Coronary artery (tissue), 2 donors: ENCODE measurements at regions not wholly inside any gene's neighbourhood (a gene's known extent, or its start where the extent isn't known, plus 50 kb on each side); places are given as distances from the start of the nearest gene placed in this dataset.

ENCODE experiments used
- DNase-seq: peaks from one replicate; pipeline ENCODE4 v3.0.0-alpha.2; 2017; ENCODE audit warnings: low spot score
- H3K27ac ChIP-seq, 2 donors: fragments of 200-600 bp; sonication (generic); one replicate each; pipeline ENCODE4 v1.5.1; 2016 to 2019
- H3K4me3 ChIP-seq: fragments of 200-600 bp; sonication (generic); 2 replicates; pipeline ENCODE4 v1.5.1; 2016; ENCODE audit warnings: mild to moderate bottlenecking, moderate library complexity
- CTCF ChIP-seq: fragments of 200-600 bp; sonication (generic); IDR thresholded peaks from one replicate; pipeline ENCODE4 v1.5.1; 2019; ENCODE audit warnings: antibody characterized with exemption

DNA sequence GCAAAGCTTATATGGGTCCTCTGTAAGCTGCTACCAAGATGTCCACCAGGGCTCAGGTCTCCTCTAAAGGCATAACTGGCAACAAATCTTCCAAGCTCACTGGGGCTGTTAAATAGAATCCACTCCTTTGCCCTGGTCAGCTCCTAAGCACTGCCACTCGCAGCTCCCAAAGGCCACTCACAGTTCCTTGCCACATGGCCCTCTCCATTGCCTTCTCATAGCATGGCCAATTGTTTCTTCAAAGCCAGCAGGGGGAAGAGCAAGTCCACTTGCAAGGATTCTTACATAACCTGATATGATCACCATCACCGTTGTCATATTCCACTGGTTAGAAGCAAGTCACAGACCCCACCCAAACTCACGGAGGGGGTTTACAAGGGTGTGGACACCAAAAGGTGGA is 199.5 kb downstream of the SUCLA2 start:
- Histone ChIP-seq H3K4me3 (no peak overlapping the region), H3K27ac (no peak overlapping the region)
- no peak for TF ChIP-seq CTCF
- DNase-seq = no peak

DNA sequence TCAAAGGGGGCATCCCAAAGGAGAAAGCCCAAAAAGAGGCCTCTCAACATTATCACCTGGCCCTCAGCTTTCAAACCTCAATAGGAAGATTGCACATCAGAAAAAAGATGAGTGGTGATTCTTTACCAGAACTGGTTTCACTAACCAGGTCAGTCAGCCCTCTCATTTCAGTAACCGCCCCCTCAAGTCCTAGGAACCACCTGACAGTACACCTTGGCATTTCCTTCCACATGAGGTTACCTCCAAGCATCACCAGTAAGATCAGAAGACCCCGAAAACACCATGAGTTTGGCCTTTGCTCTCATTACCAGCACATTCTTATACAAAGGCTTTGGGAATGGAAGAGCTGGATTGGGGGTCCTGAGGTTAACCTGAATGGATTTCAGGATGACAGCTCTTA is 200.5 kb downstream of the SUCLA2 start:
- DNase-seq = no peak
- H3K4me3 ChIP-seq = no peak overlapping the region
- H3K27ac ChIP-seq = no peak overlapping the region
- TF ChIP-seq CTCF = no peak

- DNase-seq = no peak
- TF ChIP-seq CTCF = no peak
Observed at GRCh38 chr13:47798906-47799305, 202.2 kb downstream of the SUCLA2 start.

DNA sequence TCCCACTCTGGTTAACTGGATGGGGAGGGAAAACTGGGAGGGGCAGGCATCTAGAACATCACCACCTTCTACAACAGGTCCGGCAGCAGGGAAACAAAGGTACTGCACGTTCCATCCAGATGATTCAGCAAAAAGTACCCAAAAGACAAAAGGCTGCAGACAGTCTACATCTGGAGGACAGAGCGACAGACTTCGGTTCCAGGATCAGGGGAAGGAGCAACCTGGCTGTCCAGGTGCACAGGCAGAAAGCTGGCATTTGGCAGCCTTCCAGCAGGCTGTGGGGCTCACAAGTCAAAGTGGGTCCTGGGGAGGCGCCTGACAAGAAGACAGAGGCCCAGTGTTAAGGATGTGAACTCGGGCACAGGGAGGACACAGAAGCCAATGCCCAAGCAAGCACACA is 202.9 kb downstream of the SUCLA2 start:
- TF ChIP-seq CTCF = no peak

More at GRCh38 chr13:47798906-47799305, 202.2 kb downstream of the SUCLA2 start:
- H3K4me3 ChIP-seq = no peak overlapping the region
- no peak overlapping the region for H3K27ac ChIP-seq

GRCh38 chr13:47796816-47797215 is 204.3 kb downstream of the SUCLA2 start:
- no peak overlapping the region for H3K27ac ChIP-seq
- H3K4me3 ChIP-seq = no peak overlapping the region
- TF ChIP-seq CTCF = no peak
- DNase-seq = no peak

More for the DNA sequence above, 202.9 kb downstream of the SUCLA2 start:
- DNase-seq = no peak
- no peak overlapping the region for H3K4me3 ChIP-seq
- H3K27ac ChIP-seq = no peak overlapping the region

GRCh38 chr13:47794963-47795362 is 206.1 kb downstream of the SUCLA2 start:
- DNase-seq = no peak
- TF ChIP-seq CTCF = no peak
- H3K27ac ChIP-seq = no peak overlapping the region
- no peak overlapping the region for H3K4me3 ChIP-seq

DNA sequence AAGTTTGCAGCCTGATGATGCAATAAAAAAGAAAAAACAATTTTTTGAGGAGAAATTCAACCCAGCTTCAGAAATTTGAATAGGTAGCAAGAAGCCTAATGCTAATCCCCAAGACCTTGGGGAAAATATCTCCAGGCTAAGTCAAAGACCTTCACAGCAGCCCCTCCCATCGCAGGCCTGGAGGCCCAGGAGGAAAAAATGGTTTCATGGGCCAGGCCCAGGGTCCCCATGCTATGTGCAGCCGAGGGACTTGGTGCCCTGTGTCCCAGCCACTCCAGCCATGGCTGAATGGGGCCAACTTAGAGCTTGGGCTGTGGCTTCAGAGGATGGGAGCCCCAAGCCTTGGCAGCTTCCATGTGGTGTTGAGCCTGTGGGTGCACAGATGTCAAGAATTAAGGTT is 210.3 kb downstream of the SUCLA2 start:
- TF ChIP-seq CTCF = no peak
- DNase-seq = no peak
- no peak overlapping the region for H3K27ac ChIP-seq
- no peak overlapping the region for H3K4me3 ChIP-seq
